HCEC 1CT (cell line): ENCODE measurements at regions not wholly inside any gene's neighbourhood (a gene's known extent, or its start where the extent isn't known, plus 50 kb on each side); places are given as distances from the start of the nearest gene placed in this dataset.
A peak's percentile ranks its signal among the peaks of the same experiment; 100 is the strongest.

Experiments used
- DNase-seq: peaks from one replicate; pipeline ENCODE4 v3.0.0-alpha.2; 2017

DNA sequence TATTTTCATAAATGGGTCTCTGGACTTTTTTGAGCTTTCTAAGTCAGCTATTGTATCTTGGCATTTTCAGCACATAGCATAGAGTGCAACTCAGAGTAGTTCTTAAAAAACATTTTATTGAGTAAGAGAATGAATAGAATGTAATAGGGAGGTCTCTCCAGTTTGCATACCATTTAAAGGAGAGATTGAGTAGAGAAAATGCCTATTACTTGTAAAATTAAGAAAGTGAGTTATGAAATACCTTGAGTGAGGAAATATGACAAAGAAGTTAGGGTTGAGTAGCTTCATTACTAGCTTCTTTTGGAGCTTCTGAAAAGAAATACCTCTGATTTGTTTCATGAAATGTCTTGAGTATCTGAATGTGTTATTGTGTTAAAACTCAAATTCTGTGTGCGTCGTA lies 140.0 kb downstream of the AASDHPPT start:
- DNase-seq: no peak

DNA sequence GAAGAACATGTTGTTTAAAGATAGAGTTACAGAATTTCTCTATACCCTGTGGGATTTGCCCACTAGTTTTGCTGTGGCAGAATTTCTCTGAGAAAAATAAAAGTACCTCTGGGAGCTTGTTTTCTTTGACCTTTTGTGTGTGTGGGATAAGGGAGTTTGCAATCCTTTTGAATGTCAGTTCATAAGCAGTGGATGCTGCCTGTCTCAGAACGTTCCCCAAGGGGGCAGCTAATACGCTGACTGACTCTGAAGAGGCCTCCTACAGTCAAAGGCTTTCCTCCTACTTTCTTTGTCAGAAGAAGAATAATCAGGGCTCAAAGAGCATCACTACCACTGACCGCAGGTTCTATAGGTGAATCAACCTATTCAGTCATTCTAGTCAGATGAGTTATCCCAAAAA lies 140.6 kb downstream of the AASDHPPT start:
- no peak for DNase-seq

DNA sequence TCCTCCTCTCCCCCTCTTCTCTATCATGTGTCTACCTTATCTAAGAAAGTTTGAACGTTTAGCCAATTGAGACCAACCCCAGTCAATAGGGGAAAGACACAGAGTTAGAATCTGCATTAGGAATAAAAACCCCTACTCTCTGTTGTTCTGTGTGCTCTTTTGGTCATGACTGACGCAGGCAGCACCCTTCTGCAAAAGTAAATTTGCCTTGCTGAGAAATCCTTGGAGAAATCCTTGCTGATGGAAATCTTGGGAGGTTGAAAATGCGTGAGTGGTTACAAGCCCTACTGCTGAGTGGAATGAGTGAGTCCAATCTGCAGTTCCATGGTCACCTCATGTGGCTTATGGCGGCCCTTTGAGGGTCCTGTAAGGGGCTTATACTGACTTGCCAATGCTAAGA lies 145.2 kb downstream of the AASDHPPT start:
- no peak for DNase-seq

DNA sequence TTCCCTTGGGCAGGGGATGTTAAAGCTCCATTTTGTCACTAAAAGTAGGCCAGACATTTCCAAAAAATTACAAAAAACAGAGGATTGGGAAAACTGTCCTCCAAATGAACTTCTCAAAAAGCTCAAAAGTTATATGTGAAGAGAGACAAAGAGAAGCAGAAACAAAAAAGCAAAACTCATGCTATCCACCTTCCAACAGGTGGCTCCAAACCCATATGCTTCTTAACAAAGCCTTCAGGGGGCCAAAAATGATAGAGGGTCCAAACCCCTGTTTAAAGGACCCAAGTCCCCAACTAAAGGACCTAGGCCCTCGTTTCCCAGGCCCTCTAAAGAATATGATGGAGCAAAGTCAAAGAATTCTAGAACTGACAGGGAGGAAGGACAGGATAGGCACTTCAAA lies 146.7 kb downstream of the AASDHPPT start:
- no peak for DNase-seq

DNA sequence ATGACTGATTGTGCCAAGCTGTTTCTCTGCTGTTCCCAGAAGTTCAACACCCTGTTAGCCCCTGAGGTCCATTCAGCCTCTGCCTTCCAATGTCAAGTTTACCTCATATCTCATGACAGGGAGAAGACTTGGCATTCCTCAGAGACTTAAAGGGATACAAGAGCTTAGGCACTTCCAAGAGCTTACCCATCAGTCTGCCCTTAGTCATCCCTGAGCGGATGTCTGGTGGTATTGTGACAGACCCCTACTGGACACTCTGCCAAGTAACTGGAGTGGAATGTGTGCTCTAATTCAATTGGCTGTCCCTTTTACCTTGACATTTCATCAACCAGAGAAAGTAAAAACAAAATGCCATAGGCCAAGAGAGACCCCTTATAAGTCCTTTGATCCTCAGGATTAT lies 151.5 kb downstream of the AASDHPPT start:
- DNase-seq: peak; percentile 31

DNA sequence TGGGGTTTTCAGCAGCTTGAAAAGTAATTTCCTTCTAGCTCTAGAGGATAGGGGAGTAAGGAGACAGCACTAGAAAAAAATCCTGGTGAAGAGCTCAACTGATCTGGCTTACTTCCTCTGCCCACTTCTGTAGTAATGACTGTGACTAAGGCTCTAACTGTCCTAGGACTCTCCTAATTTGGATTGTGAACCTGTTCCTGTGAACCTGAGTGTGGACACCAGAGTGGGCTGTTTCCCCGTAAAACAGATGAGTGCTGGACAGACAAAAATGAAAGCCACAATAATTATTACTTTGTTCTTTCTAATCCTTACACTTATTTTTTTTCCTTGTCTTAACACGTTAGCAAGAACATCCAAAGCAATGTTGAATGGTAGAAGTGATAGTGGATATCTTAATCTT lies 154.1 kb downstream of the AASDHPPT start:
- DNase-seq: peak; percentile 15

DNA sequence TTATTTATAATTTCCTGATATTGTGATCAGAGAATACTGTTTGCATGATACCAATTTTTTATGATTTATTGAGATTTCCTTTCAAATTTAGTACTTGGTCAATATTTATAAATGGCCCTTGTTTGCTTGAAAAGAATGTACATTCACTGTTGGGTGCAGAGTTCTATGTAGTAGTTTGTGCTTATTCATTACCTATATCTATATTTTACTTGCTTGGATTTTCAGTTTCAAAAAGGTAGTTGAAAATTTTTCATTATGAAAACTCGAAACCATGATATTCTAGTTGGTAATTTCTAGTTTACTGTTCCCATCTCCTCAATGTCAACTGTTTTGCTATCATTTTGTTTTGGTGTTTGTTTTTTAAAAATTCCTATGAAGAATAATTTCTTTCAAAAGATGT lies 155.7 kb downstream of the AASDHPPT start:
- no peak for DNase-seq

DNA sequence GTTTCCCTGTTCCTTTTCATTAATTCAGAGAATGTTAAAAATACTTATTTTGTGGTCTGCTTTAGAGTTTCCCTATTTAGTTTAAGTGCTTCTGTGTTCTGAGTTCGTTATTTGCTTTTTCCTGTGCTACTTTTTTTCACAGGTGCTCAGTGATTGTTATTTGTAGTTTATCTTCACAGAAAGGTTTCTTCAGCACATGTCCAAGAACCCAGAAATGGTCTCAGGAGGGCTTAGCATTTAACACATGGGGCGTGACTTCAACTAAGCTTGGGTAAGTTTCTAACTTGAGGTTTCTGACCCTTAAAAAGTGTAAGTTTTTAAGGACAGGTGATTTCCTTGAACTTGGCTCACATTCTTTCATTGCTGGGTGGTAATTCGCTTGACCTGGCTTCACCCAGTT lies 157.3 kb downstream of the AASDHPPT start:
- DNase-seq: no peak

DNA sequence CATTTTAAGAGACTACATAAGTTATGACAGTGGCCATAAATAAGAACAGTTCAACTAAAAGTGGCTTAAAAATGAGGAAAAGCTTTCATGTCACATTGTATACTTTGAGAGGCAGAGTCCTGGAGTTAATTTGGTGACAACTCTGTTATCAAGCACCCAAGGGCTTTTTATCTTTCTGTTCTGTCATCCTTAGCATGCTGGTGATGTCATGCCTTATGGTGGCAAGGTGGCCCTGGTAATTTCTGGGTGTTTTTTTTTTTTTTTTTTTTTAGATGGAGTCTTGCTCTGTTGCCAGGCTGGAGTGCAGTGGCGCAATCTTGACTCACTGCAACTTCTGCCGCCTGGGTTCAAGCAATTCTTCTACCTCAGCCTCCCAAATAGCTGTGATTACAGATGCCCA lies 158.8 kb downstream of the AASDHPPT start:
- DNase-seq: no peak

DNA sequence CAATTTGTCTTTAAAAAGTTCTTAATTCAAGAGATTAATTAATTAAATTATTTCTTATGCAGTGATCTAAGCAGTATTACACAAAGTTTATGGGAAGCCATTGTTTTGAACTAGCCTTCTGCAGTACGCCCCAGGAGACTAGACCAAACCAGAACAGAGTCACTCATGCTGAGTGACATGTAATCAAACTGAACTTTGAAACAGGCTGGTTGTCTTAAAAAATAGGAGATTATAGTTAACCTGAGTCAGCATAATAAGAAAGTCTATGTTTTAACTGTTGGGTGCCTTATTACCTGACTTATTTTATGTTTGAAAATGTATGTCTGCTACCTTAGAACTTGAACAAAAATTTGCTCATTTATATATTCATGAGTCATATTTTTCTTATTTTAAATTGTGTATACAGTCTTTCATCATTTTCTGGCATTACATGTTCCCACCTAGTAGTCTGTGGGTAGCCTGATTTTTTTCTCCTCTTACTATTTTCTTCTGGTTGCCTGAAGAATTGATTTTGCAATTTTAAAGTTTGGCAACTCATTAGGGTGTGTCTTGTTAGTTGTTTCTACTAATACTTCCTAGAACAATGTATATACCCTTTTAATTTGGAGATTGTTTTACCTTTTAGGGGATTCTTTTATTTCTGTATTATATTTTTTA lies 161.4 kb downstream of the AASDHPPT start:
- DNase-seq: peak; percentile 5

DNA sequence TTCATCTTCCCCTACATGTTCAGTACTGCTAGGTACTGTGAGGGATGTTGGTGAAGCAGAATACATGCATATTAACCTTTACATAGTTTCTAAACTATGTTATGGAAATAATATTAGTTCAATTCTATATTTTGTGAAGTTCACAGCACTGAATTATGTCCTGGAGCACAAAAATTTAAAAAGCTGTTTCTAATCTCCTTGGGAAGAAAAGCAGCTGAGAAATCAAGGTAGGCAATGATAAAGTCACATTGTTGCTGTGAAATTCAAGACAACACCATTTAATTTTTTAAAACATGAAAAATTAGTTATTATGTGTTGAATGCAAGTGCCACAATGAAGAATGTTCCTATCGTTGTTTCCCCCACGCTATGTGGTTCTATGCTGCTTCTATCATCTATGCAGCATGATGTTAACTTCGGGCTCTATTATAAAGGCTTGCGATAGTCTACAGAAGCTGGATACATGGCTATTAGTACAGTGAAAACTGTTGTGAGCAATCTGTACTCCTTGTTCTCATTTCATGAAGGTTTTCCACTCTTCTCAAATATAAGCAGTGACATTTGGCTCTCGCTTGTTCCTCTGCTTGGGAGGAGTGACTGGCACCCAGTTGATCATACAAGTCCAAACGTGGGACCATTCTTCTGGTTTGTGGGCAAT lies 164.3 kb downstream of the AASDHPPT start:
- DNase-seq: no peak

DNA sequence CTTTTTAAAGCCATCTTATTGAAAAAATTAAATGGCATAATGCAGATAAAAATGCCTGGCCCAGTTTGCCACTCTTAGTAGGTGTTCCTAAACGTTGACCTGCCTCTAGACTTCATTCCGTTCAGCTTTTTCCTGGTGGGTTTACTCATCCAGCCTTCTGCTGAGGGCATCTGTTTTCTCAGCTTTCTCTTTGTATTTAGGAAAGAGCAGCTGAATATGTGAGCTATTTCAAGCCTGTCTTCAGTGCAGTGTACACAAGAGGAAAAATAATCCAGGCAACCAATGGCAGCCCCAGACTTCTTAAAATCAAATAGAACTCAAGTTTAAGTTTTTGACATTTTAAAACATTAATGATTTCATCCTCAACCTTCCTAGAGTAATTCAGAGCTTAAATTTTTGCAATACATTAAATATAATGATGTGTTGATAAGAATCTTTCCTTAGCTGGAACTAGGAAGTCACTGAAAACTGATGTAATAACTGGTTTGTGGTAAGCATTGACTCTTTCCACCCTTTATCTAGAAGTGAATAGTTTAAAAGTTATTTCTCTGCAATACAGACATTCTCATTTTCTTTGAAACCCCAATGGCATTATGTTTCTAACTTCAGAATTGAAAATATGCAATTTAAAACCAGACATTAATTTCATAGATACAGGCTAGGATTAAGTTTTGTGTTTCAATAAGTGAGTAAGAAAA lies 165.4 kb downstream of the AASDHPPT start:
- DNase-seq: no peak

DNA sequence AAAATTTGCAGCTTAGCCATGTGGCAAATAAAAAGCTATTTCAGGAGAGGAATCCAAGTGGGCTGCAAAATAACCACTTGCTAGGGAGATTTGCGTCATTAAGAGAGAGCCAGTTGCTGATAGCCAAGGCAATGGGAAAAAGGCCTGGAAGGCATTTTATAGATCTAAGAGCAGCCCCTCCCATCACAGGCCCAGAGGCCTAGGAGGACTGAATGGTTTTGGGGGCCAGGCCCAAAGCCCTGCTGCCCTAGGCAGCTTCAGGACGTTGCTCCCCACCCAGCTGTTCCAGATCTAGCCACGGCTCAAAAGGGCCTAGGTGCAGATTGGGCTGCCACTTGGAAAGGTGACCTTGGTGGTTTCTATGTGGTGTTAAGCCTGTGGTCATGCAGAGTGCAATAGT lies 169.0 kb downstream of the AASDHPPT start:
- no peak for DNase-seq

DNA sequence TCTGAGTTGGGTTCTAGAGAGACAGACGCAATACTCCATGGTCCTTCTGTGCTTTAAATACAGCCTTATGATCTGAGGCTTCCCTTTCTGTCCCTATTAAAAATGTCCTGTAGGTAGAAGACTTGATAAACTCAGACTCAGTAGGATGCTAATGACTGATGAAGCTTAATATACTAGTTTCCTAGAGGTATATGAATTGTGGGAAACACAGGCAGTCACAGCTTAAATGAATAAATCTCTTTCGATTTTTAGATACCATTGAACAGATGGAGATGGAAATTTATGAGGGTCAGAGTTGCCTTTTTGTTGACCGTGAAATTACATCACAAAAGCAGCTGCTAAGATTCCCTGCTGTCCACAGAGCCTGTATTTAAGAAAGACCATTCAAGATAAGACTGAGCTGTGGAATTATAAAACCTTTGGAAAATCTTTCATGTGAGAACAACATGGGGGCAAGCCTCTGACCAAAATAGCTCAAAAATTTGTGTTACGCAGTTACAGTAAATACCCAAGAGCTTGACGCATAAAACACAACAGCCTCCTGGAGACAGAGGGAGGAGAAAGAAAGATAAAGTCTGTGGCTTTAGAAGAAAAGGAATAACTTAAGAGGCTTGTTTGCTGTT lies 172.3 kb downstream of the AASDHPPT start:
- DNase-seq: no peak

DNA sequence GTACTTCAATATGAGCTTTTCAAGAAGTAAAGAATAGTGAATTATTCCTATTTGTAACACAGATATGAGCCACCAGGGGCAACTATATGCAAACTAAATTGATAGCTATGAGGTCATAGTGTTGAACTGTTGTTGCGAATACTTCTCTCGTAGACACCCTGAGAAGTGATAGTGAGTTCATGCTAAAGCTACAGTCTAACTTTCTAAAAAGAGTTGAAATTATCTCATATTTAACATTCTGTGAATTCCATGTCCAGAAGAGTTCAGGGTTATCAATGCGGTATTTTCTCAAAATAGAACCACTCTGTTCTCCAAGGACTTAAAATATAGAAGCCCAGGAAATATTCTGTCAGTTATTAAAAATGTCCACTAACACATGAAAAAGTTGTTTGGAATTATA lies 185.4 kb downstream of the AASDHPPT start:
- DNase-seq: no peak

DNA sequence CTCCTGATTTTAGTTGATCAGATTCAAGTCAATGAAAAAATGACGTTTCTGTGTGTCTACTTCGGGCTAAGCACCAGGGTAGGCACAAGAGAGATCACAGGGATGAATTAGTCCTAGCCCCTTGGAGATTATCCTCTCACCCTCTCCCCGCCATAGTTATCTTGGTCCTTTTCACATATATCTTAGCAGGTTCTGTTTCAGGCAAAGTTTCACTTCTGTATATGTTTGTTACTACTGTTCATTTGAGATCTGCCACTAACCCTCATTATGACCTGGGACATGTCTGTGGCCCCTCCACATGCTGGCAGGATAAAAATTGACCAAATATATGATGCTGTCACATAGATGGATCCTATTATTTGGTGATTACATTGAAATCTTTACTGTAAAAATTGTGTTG lies 186.1 kb downstream of the AASDHPPT start:
- no peak for DNase-seq

DNA sequence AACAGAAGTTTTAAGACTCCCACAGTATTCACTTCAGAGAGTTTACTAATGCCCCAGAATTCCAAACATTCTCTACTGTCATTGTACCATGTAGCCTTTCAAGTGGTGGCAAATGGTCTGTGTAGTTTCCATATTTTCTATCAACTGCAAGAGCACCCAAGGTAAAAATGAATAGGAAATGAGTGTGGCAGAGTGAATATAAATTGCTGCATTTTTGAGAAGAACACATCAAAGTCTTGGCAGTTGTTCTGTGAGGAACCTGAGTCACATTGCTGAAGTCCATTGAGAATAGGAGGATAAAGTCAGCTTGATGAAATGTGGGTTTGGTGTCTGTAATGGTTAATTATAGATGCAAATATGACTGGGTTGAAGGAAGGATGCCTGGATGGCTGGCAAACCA lies 193.6 kb downstream of the AASDHPPT start:
- DNase-seq: no peak

DNA sequence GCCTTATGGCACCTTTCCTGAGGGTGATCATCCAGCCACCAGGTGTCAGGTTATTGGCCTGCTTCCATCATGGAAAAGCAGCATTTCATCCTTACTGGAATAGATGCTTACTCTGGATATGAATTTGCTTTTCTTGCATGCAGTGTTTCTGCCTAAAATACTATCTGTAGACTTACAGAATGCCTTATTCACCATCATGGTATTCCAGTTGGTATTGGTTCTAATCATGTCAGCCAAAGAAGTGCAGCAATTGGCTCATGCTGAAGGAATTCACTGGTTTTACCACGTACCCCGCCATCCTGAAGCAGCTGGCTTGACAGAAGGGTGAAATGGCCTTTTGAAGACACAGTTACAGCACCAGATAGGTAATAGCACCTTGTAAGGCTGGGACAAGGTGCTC lies 194.2 kb downstream of the AASDHPPT start:
- peak; percentile 21 for DNase-seq

DNA sequence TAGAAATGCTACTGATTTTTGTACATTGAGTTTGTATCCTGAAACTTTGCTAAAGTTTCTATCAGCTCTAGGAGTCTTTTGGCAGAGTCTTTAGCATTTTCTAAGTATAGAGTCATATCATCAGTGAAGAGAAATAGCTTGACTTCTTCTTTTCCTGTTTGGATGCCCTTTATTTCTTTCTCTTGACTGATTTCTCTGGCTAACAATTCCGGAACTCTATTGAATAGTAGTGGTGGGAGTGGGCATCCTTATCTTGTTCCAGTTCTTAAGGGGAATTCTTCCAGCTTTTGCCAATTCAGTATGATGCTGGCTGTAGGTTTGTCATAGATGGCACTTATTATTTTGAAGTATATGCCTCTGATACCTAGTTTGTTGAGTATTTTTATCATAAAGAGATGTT lies 197.7 kb downstream of the AASDHPPT start:
- DNase-seq: no peak

DNA sequence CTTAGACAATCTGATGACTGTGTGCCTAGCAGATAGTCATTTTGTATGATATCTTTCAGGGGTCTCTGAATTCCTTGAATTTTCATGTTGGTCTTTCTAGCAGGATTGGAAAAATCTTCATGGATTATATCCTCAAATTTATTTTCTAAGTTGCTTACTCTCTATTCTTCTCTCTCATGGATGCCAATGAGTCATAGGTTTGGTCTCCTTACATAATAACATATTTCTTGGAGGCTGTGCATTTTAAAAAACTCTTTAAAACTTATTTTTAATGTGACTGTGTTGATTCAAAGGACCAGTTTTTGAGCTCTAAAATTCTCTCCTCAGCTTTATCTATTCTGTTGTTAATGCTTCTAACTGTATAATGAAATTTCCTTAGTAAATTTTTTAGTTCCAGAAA lies 198.7 kb downstream of the AASDHPPT start:
- DNase-seq: peak; percentile 39

DNA sequence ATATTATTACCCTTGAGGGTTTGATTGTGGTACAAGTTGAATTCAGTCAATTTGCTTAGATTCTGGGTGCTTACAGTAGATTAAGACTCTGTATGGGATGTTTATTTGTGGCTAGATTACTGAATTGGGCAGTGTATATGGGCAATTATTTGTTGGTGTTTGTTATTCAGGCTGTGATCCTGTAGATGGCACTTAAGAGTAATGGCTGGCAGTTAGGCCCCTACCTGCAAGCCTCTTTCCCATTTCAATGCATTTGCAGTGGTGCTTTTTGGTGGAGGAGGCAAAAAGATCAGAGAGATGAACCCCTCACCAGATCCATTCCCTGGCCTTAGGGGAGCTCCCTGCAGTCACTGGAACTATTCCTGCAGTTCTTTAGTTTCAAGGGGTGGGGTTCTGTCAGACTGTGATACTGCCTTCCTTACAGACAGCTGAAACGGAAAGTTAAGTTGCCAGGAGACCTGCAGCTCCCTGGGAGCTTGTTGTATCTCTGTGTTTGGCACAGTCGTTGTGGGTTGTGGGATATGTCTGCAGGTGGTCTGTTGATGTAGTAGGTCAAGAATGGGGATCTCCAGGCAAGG lies 199.5 kb downstream of the AASDHPPT start:
- DNase-seq: peak; percentile 48

DNA sequence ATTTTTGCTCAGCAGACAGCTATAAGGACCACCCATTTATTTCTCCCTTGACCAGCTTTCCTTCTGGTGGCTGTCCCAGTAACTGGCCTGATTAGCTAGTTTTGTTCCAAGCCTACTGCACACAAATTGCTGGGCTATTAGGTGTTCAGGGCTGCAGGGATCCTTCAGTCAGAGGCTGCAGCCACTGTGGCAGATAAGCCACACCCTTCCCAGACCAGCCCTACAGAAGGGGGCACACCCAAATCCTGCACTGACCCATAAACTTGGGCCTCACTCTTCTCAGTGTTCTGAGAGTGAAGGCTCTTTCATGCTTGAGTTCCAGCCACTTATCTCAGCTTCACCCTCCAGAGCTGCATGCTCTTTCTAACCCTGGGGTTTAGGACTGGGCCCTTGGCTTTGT lies 200.0 kb downstream of the AASDHPPT start:
- DNase-seq: no peak

DNA sequence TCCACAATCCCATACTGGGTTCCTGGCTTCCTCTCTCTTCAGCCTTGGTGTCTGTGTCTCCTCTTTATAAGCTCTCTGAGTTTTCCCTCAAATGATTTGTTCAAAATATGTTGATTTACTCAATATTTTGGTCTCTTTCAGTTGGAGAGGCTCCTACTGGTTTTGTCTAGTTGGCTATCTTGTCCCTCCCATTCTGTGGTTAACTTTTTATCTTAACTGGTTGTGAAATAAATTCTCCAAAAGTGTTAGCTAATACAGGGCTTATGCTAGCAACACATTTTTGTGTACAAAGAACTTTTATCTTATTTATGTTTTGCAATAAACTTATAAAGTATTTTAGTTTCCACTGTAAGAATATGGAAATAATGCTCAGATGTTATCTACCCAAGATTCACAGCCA lies 200.9 kb downstream of the AASDHPPT start:
- DNase-seq: no peak

DNA sequence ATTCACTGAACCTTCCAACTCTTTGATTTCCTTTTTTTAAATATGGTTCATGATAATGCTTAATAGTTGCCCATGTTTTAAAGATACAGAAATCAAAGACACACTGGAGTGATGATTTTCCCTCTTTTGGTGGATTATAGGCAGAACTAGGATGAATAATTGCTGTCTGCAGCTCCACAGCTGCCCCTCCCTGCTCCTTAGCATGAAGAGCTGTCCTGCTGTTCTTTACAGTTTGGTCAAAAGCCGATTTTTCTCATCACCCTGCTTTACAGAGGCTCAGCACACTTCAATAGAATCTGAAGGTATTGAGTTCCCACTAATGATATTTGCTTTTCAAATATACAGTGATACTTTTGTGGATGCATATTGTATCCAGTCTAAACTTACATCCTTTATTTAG lies 202.6 kb downstream of the AASDHPPT start:
- DNase-seq: no peak
